NB4 (cell line): ENCODE measurements at regions not wholly inside any gene's neighbourhood (a gene's known extent, or its start where the extent isn't known, plus 50 kb on each side); places are given as distances from the start of the nearest gene placed in this dataset.

Source experiments
- CTCF ChIP-seq: IDR thresholded peaks from one replicate; pipeline ENCODE4 v1.5.1; 2012; ENCODE audit warnings: low read depth, low read length
- MAX ChIP-seq: IDR thresholded peaks from 2 replicates; pipeline ENCODE4 v1.6.1; 2011; ENCODE audit warnings: low read depth, low read length
- MYC ChIP-seq: IDR thresholded peaks from 2 replicates; pipeline ENCODE4 v1.6.1; 2011; ENCODE audit warnings: low read depth, low read length
- POLR2A ChIP-seq: IDR thresholded peaks from 2 replicates; pipeline ENCODE4 v1.6.1; 2011; ENCODE audit warnings: mild to moderate bottlenecking; ENCODE audit not compliant: insufficient read length; ENCODE audit errors: extremely low read depth

- TF ChIP-seq POLR2A (no peak), CTCF (no peak), MAX (no peak), MYC (no peak)
These were observed 981.0 kb upstream of the CDH2 start for GRCh38 chr18:29157905-29158304.
